HepG2 (cell line): ENCODE measurements at regions not wholly inside any gene's neighbourhood (a gene's known extent, or its start where the extent isn't known, plus 50 kb on each side); places are given as distances from the start of the nearest gene placed in this dataset.
"Not testable (repeated sequence)": the region's sequence is repeated elsewhere in the genome, so short reads cannot be mapped to it uniquely, and the experiment has no call there.

ENCODE experiments used
- BRCA1 ChIP-seq: sonication (generic); formaldehyde crosslinking; IDR thresholded peaks from 2 replicates; pipeline ENCODE4 v1.4.0; 2020; ENCODE audit warnings: missing genetic modification reagents
- CBX2 ChIP-seq, 2 experiments: fragments of 200-600 bp in 1 of 2; sonication (generic); formaldehyde crosslinking in 1 of 2; IDR thresholded peaks; 2 replicates each; pipeline versions ENCODE4 v1.7.0 to v1.8.1; 2018 to 2022; ENCODE audit warnings: low read depth in 2 of 2, low read length in 1 of 2, mild to moderate bottlenecking in 1 of 2, missing genetic modification reagents in 1 of 2
- CTCF ChIP-seq: sonication (generic); formaldehyde crosslinking; IDR thresholded peaks from 2 replicates; pipeline ENCODE4 v1.5.0; 2020; ENCODE audit warnings: mild to moderate bottlenecking, missing genetic modification reagents, moderate library complexity
- NFE2L1 ChIP-seq: sonication (generic); formaldehyde crosslinking; IDR thresholded peaks from 2 replicates; pipeline ENCODE4 v1.4.0; 2020; ENCODE audit warnings: missing genetic modification reagents, mild to moderate bottlenecking, borderline replicate concordance
- NPAS2 ChIP-seq: sonication (generic); formaldehyde crosslinking; IDR thresholded peaks from 2 replicates; pipeline ENCODE4 v1.8.0; 2022; ENCODE audit warnings: mild to moderate bottlenecking, missing genetic modification reagents, borderline replicate concordance
- POLR2A ChIP-seq, 2 experiments: IDR thresholded peaks; 2 replicates each; pipeline ENCODE4 v1.6.1; 2011; ENCODE audit warnings: low read depth in 2 of 2, low read length in 2 of 2, mild to moderate bottlenecking in 1 of 2, moderate library complexity in 1 of 2; ENCODE audit not compliant: insufficient read depth in 1 of 2
- PRDM10 ChIP-seq: sonication (generic); formaldehyde crosslinking; IDR thresholded peaks from 2 replicates; pipeline ENCODE4 v1.4.0; 2020; ENCODE audit warnings: low read depth, missing genetic modification reagents
- RAD21 ChIP-seq: fragments of 450-650 bp; formaldehyde crosslinking; IDR thresholded peaks from 2 replicates; pipeline ENCODE4 v1.5.0; 2020; ENCODE audit warnings: mild to moderate bottlenecking
- RARG ChIP-seq: sonication (generic); formaldehyde crosslinking; IDR thresholded peaks from 2 replicates; pipeline ENCODE4 v1.4.0; 2020; ENCODE audit warnings: low read depth, mild to moderate bottlenecking, missing genetic modification reagents
- RNF2 ChIP-seq: fragments of 450-650 bp; conservative IDR thresholded peaks from 2 replicates; pipeline ENCODE4 v1.6.1; 2016; ENCODE audit warnings: low read depth
- THRA ChIP-seq: sonication (generic); formaldehyde crosslinking; IDR thresholded peaks from 2 replicates; pipeline ENCODE4 v1.4.0; 2020; ENCODE audit warnings: missing genetic modification reagents, borderline replicate concordance
- ZNF121 ChIP-seq: sonication (generic); formaldehyde crosslinking; IDR thresholded peaks from 2 replicates; pipeline ENCODE4 v1.5.0; 2020; ENCODE audit warnings: mild to moderate bottlenecking, missing genetic modification reagents
- ZNF761 ChIP-seq: sonication (generic); formaldehyde crosslinking; conservative IDR thresholded peaks from 2 replicates; pipeline ENCODE4 v1.4.0; 2020; ENCODE audit warnings: mild to moderate bottlenecking, missing genetic modification reagents

- TF ChIP-seq RARG (CRISPR knock-in tag); RNF2; CTCF (CRISPR knock-in tag); CBX2 (IDR thresholded peaks at IDR 0.05; ENCODE audit: low read depth, low read length); CBX2 (CRISPR knock-in tag; IDR thresholded peaks at IDR 0.05; ENCODE audit: low read depth); THRA; POLR2A (IDR thresholded peaks at IDR 0.05; ENCODE audit: insufficient read depth in 1 of 2, low read depth in 2 of 2, low read length in 2 of 2); ZNF121 (CRISPR knock-in tag); NPAS2; ZNF761 (CRISPR knock-in tag); RAD21 (CRISPR knock-in tag); PRDM10 (CRISPR knock-in tag); BRCA1 (CRISPR knock-in tag); NFE2L1 (CRISPR knock-in tag): not testable (repeated sequence)
Observed at GRCh38 chr1:222470252-222470805, 77.6 kb downstream of the HHIPL2 start.
